Liver (tissue), 7 donors: ENCODE measurements at regions not wholly inside any gene's neighbourhood (a gene's known extent, or its start where the extent isn't known, plus 50 kb on each side); places are given as distances from the start of the nearest gene placed in this dataset.

ENCODE experiments used
- DNase-seq: peaks from one replicate; pipeline ENCODE4 v3.0.0-alpha.2; 2017; ENCODE audit warnings: low spot score
- H3K27ac ChIP-seq, 2 donors: one replicate each; pipeline ENCODE4 v1.7.0; 2013; ENCODE audit warnings: inconsistent platforms in 2 of 2, low read length in 2 of 2, control low read depth in 1 of 2, low read depth in 1 of 2, mild to moderate bottlenecking in 1 of 2
- H3K27me3 ChIP-seq, 4 donors: one replicate each; pipeline versions ENCODE4 v1.6.1 to v1.7.0; 2013; ENCODE audit warnings: low read length in 3 of 4, inconsistent platforms in 1 of 4, mild to moderate bottlenecking in 1 of 4, moderate library complexity in 1 of 4; ENCODE audit not compliant: control insufficient read depth in 4 of 4, insufficient read depth in 4 of 4
- H3K36me3 ChIP-seq, 4 donors: one replicate each; pipeline versions ENCODE4 v1.6.1 to v1.7.0; 2013; ENCODE audit warnings: low read length in 3 of 4, mild to moderate bottlenecking in 3 of 4, low read depth in 1 of 4, moderate library complexity in 1 of 4; ENCODE audit not compliant: control insufficient read depth in 4 of 4, insufficient read depth in 3 of 4
- H3K4me1 ChIP-seq, 4 donors: one replicate each; pipeline versions ENCODE4 v1.6.1 to v1.7.0; 2013; ENCODE audit warnings: low read length in 3 of 4, mild to moderate bottlenecking in 3 of 4, moderate library complexity in 1 of 4; ENCODE audit not compliant: control insufficient read depth in 4 of 4, insufficient read depth in 4 of 4
- H3K4me3 ChIP-seq, 3 donors: one replicate each; pipeline versions ENCODE4 v1.6.1 to v1.7.0; 2013; ENCODE audit warnings: low read length in 3 of 3, control low read depth in 1 of 3, low read depth in 1 of 3, mild to moderate bottlenecking in 1 of 3
- H3K9ac ChIP-seq, 2 donors: one replicate each; pipeline ENCODE4 v1.7.0; 2013; ENCODE audit warnings: low read length in 2 of 2, mild to moderate bottlenecking in 2 of 2, moderate library complexity in 2 of 2, control low read depth in 1 of 2, low read depth in 1 of 2
- H3K9me3 ChIP-seq, 4 donors: one replicate each; pipeline versions ENCODE4 v1.6.1 to v1.7.0; 2013; ENCODE audit warnings: low read length in 3 of 4; ENCODE audit not compliant: control insufficient read depth in 4 of 4
- CTCF ChIP-seq: fragments of 150-350 bp; IDR thresholded peaks from 2 replicates; pipeline ENCODE4 v1.5.1; 2017; ENCODE audit warnings: improper control_type of control experiment, low read depth, low read length; ENCODE audit not compliant: missing input control
- EGR1 ChIP-seq, 2 donors: IDR thresholded peaks; 2 replicates each; pipeline ENCODE4 v1.6.1; 2016 to 2018; ENCODE audit warnings: antibody characterized with exemption in 2 of 2, low read depth in 2 of 2
- FOXA1 ChIP-seq: IDR thresholded peaks from 2 replicates; pipeline ENCODE4 v1.6.1; 2016; ENCODE audit warnings: antibody characterized with exemption
- FOXA2 ChIP-seq: IDR thresholded peaks from 2 replicates; pipeline ENCODE4 v1.6.1; 2016; ENCODE audit warnings: antibody characterized with exemption
- GABPA ChIP-seq, 2 donors: IDR thresholded peaks in 1 of 2; conservative IDR thresholded peaks in 1 of 2; 2 replicates each; pipeline ENCODE4 v1.6.1; 2016; ENCODE audit warnings: antibody characterized with exemption in 2 of 2, mild to moderate bottlenecking in 1 of 2, moderate library complexity in 1 of 2
- HNF4A ChIP-seq, 2 donors: conservative IDR thresholded peaks; 2 replicates each; pipeline ENCODE4 v1.6.1; 2016; ENCODE audit warnings: antibody characterized with exemption in 2 of 2, mild to moderate bottlenecking in 2 of 2
- HNF4G ChIP-seq: IDR thresholded peaks from 2 replicates; pipeline ENCODE4 v1.6.1; 2016; ENCODE audit warnings: antibody characterized with exemption
- JUND ChIP-seq, 2 donors: IDR thresholded peaks; 2 replicates each; pipeline ENCODE4 v1.6.1; 2016; ENCODE audit warnings: antibody characterized with exemption in 2 of 2
- NR2F2 ChIP-seq: IDR thresholded peaks from 2 replicates; pipeline ENCODE4 v1.6.1; 2016; ENCODE audit warnings: antibody characterized with exemption
- RAD21 ChIP-seq, 2 donors: IDR thresholded peaks; 2 replicates each; pipeline ENCODE4 v1.6.1; 2016; ENCODE audit warnings: antibody characterized with exemption in 2 of 2, mild to moderate bottlenecking in 2 of 2
- RXRA ChIP-seq, 2 donors: IDR thresholded peaks; 2 replicates each; pipeline ENCODE4 v1.6.1; 2017 to 2018; ENCODE audit warnings: antibody characterized with exemption in 2 of 2, mild to moderate bottlenecking in 1 of 2
- SP1 ChIP-seq: IDR thresholded peaks from 2 replicates; pipeline ENCODE4 v1.6.1; 2018; ENCODE audit warnings: antibody characterized with exemption, mild to moderate bottlenecking
- TAF1 ChIP-seq: conservative IDR thresholded peaks from 2 replicates; pipeline ENCODE4 v1.6.1; 2016; ENCODE audit warnings: antibody characterized with exemption, mild to moderate bottlenecking
- YY1 ChIP-seq: IDR thresholded peaks from 2 replicates; pipeline ENCODE4 v1.6.1; 2016; ENCODE audit warnings: antibody characterized with exemption, mild to moderate bottlenecking
- ZBTB33 ChIP-seq: IDR thresholded peaks from 2 replicates; pipeline ENCODE4 v1.6.1; 2016; ENCODE audit warnings: antibody characterized with exemption
- TF ChIP-seq, protein P1 (sequence below): IDR thresholded peaks from 2 replicates; pipeline ENCODE4 v1.6.1; 2016; ENCODE audit warnings: antibody characterized with exemption
- TF ChIP-seq, protein P2 (sequence below): IDR thresholded peaks from 2 replicates; pipeline ENCODE4 v1.6.1; 2016; ENCODE audit warnings: antibody characterized with exemption
- TF ChIP-seq, protein P3 (sequence below): IDR thresholded peaks from 2 replicates; pipeline ENCODE4 v1.6.1; 2016; ENCODE audit warnings: antibody characterized with exemption, mild to moderate bottlenecking
- donor health status: healthy.
- donor health status: healthy.
- donor health status: healthy.
- donor health status: healthy.

GRCh38 chr1:70891051-70891843 is 156.4 kb downstream of the PTGER3 start:
- no peaks in the 10 kb centered on the region for H3K4me1 ChIP-seq
- no peak for DNase-seq
- no peak overlapping the region for H3K9ac ChIP-seq
- no peak overlapping the region for H3K4me3 ChIP-seq
- TF ChIP-seq, protein P1, sequence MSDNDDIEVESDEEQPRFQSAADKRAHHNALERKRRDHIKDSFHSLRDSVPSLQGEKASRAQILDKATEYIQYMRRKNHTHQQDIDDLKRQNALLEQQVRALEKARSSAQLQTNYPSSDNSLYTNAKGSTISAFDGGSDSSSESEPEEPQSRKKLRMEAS = no peak
- no peak for TF ChIP-seq GABPA (IDR thresholded peaks at IDR 0.05 in 1 of 2, conservative IDR thresholded peaks at IDR 0.05 in 1 of 2)
- no peak for TF ChIP-seq HNF4A (conservative IDR thresholded peaks at IDR 0.05)
- TF ChIP-seq FOXA2 = no peak
- TF ChIP-seq YY1 = no peak
- TF ChIP-seq RXRA (IDR thresholded peaks at IDR 0.05) = no peak
- TF ChIP-seq CTCF = no peak
- no peak for TF ChIP-seq SP1
- TF ChIP-seq ZBTB33 = no peak
- no peak for TF ChIP-seq EGR1 (IDR thresholded peaks at IDR 0.05; ENCODE audit: low read depth in 2 of 2)
- no peak for TF ChIP-seq NR2F2
- TF ChIP-seq, protein P2, sequence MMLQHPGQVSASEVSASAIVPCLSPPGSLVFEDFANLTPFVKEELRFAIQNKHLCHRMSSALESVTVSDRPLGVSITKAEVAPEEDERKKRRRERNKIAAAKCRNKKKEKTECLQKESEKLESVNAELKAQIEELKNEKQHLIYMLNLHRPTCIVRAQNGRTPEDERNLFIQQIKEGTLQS = no peak
- no peak for TF ChIP-seq FOXA1
- no peak for TF ChIP-seq RAD21 (IDR thresholded peaks at IDR 0.05)
- no peak for TF ChIP-seq TAF1
- TF ChIP-seq, protein P3, sequence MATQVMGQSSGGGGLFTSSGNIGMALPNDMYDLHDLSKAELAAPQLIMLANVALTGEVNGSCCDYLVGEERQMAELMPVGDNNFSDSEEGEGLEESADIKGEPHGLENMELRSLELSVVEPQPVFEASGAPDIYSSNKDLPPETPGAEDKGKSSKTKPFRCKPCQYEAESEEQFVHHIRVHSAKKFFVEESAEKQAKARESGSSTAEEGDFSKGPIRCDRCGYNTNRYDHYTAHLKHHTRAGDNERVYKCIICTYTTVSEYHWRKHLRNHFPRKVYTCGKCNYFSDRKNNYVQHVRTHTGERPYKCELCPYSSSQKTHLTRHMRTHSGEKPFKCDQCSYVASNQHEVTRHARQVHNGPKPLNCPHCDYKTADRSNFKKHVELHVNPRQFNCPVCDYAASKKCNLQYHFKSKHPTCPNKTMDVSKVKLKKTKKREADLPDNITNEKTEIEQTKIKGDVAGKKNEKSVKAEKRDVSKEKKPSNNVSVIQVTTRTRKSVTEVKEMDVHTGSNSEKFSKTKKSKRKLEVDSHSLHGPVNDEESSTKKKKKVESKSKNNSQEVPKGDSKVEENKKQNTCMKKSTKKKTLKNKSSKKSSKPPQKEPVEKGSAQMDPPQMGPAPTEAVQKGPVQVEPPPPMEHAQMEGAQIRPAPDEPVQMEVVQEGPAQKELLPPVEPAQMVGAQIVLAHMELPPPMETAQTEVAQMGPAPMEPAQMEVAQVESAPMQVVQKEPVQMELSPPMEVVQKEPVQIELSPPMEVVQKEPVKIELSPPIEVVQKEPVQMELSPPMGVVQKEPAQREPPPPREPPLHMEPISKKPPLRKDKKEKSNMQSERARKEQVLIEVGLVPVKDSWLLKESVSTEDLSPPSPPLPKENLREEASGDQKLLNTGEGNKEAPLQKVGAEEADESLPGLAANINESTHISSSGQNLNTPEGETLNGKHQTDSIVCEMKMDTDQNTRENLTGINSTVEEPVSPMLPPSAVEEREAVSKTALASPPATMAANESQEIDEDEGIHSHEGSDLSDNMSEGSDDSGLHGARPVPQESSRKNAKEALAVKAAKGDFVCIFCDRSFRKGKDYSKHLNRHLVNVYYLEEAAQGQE = no peak
- TF ChIP-seq HNF4G = no peak
- no peak for TF ChIP-seq JUND (IDR thresholded peaks at IDR 0.05)
- no peaks in the 10 kb centered on the region for H3K36me3 ChIP-seq
- H3K9me3 ChIP-seq = no peaks in the 10 kb centered on the region
- H3K27me3 ChIP-seq = peaks cover 0 to 4% (median 1%) of the 10 kb centered on the region in 4 donors
- no peak overlapping the region for H3K27ac ChIP-seq
